ENCODE measurements at regions not wholly inside any gene's neighbourhood (a gene's known extent, or its start where the extent isn't known, plus 50 kb on each side); places are given as distances from the start of the nearest gene placed in this dataset.

DNA sequence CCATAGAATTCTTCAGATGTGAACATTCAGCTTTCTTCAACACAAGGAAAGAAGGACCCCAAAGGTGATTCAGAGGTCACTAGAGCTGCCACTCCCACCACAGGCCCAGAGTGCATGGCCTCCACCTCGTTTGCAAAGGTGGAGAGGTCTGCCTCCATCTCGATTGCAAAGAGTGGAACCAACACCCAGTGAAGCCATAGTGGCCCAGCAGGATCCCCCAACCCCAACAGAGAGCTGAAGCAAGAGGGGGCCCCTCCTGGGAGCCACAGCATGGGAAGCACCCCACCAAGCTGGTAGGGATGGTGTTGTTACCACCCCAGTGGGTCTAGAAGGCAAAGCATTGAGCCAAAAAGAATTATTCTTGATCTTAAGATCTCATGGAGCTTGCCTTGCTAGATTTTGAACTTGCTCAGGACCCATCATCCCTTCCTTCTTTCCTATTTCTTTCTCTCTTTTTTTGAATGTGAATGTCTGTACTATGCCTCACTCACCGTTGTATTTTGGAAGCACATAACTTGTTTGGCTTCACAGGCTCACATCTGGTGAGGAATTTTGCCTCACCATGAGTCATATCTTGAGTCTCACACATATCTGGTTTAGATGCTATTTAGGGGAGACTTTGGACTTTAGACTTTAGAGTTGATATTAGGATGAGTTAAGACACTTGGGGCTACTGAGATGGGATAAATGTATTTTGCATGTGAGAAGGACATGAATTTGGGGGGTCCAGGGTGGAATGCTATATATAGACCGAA, 119.2 kb downstream of the ANKRD60 start:
- no peaks in the 10 kb centered on the region for H3K79me2 ChIP-seq (ENCODE audit: insufficient read depth, low read length)
- H3K9me2 ChIP-seq (replicated peaks; ENCODE audit: insufficient read depth, low read length) = no peaks in the 10 kb centered on the region
- H4K20me1 ChIP-seq (ENCODE audit: low read depth, low read length) = no peaks in the 10 kb centered on the region
- H3K4me3 ChIP-seq (ENCODE audit: insufficient read depth, low read length, poor library complexity, severe bottlenecking) = no peak overlapping the region
- no peak overlapping the region for H3K27ac ChIP-seq (ENCODE audit: low read depth, low read length)
- H3F3A ChIP-seq (ENCODE audit: insufficient read depth) = no peaks in the 10 kb centered on the region
- no peak overlapping the region for H3K9ac ChIP-seq (ENCODE audit: low read length)
- TF ChIP-seq EZH2phosphoT487 (conservative IDR thresholded peaks at IDR 0.05; ENCODE audit: low read length) = no peak
- TF ChIP-seq, protein P1, sequence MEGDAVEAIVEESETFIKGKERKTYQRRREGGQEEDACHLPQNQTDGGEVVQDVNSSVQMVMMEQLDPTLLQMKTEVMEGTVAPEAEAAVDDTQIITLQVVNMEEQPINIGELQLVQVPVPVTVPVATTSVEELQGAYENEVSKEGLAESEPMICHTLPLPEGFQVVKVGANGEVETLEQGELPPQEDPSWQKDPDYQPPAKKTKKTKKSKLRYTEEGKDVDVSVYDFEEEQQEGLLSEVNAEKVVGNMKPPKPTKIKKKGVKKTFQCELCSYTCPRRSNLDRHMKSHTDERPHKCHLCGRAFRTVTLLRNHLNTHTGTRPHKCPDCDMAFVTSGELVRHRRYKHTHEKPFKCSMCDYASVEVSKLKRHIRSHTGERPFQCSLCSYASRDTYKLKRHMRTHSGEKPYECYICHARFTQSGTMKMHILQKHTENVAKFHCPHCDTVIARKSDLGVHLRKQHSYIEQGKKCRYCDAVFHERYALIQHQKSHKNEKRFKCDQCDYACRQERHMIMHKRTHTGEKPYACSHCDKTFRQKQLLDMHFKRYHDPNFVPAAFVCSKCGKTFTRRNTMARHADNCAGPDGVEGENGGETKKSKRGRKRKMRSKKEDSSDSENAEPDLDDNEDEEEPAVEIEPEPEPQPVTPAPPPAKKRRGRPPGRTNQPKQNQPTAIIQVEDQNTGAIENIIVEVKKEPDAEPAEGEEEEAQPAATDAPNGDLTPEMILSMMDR (IDR thresholded peaks at IDR 0.05; ENCODE audit: insufficient read depth, low read length, poor library complexity, severe bottlenecking) = no peak
- H3K9me3 ChIP-seq (ENCODE audit: insufficient read depth, low read length) = no peaks in the 10 kb centered on the region
- H3K36me3 ChIP-seq (ENCODE audit: low read length) = no peaks in the 10 kb centered on the region
- H3K4me2 ChIP-seq (ENCODE audit: low read depth, low read length, poor library complexity, severe bottlenecking) = no peak overlapping the region
- no peak overlapping the region for H2AFZ ChIP-seq (ENCODE audit: low read depth, low read length, severe bottlenecking)
- H3K27me3 ChIP-seq (ENCODE audit: low read length) = no peaks in the 10 kb centered on the region

DNA sequence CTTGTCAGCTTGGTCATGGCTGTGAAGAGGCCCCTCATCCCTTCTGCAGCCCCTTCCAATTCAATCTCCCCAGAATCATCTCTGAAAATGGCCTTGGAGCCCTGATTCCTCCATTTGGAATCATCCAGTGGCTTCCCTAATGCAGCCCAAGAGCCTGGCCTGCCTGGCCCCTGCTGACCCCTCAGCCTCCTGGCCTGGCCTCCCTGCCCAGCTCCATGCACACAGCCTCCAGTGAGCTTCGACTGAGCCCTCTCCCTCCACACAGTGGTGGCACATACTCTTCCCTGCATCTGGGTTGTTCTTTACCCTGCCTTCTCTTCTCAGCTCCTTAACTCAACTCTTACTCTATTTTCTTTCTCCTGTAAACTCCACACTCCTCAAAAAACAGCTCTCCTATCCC, 120.9 kb downstream of the ANKRD60 start:
- H3F3A ChIP-seq (ENCODE audit: insufficient read depth) = no peaks in the 10 kb centered on the region
- no peak overlapping the region for H2AFZ ChIP-seq (ENCODE audit: low read depth, low read length, severe bottlenecking)
- no peak overlapping the region for H3K27ac ChIP-seq (ENCODE audit: low read depth, low read length)
- no peaks in the 10 kb centered on the region for H3K27me3 ChIP-seq (ENCODE audit: low read length)
- no peaks in the 10 kb centered on the region for H3K9me2 ChIP-seq (replicated peaks; ENCODE audit: insufficient read depth, low read length)
- no peak overlapping the region for H3K9ac ChIP-seq (ENCODE audit: low read length)
- no peaks in the 10 kb centered on the region for H3K79me2 ChIP-seq (ENCODE audit: insufficient read depth, low read length)
- H3K4me2 ChIP-seq (ENCODE audit: low read depth, low read length, poor library complexity, severe bottlenecking) = no peak overlapping the region
- no peak overlapping the region for H3K4me3 ChIP-seq (ENCODE audit: insufficient read depth, low read length, poor library complexity, severe bottlenecking)
- H3K9me3 ChIP-seq (ENCODE audit: insufficient read depth, low read length) = no peaks in the 10 kb centered on the region
- no peaks in the 10 kb centered on the region for H4K20me1 ChIP-seq (ENCODE audit: low read depth, low read length)
- H3K36me3 ChIP-seq (ENCODE audit: low read length) = no peaks in the 10 kb centered on the region
- TF ChIP-seq, protein P1 (IDR thresholded peaks at IDR 0.05; ENCODE audit: insufficient read depth, low read length, poor library complexity, severe bottlenecking) = no peak
- no peak for TF ChIP-seq EZH2phosphoT487 (conservative IDR thresholded peaks at IDR 0.05; ENCODE audit: low read length)

DNA sequence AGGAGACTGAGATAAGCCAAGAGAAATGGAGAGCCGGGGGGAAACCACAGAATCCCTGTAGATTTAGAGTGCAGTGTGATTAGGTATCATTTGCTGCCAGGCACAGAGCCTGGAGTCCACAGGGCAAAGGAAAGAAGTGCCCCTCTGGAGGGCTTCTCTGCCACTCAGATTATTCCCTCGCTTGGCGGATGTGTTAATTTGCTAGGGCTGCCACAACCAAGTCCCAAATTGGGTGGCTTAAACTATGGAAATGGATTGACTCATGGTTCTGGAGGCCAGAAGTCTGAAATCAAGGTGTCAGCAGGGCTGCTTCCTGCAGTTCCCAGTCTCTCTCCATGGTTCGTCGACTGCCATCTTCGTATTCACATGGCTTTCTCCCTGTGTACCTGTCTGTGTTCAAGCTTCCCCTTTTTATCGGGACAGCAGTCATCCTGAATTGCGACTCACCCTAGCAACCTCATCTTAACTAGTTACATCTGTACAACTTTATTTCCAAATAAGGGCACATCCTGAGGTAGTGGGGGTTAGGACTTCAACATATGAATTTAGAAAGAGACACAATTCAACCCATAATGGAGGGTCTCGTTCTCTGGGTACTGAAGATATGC, 122.2 kb downstream of the ANKRD60 start:
- no peak overlapping the region for H2AFZ ChIP-seq (ENCODE audit: low read depth, low read length, severe bottlenecking)
- H3K27me3 ChIP-seq (ENCODE audit: low read length) = no peaks in the 10 kb centered on the region
- H3K9ac ChIP-seq (ENCODE audit: low read length) = no peak overlapping the region
- H3K9me2 ChIP-seq (replicated peaks; ENCODE audit: insufficient read depth, low read length) = no peaks in the 10 kb centered on the region
- no peaks in the 10 kb centered on the region for H3K36me3 ChIP-seq (ENCODE audit: low read length)
- H3K4me3 ChIP-seq (ENCODE audit: insufficient read depth, low read length, poor library complexity, severe bottlenecking) = no peak overlapping the region
- no peaks in the 10 kb centered on the region for H3F3A ChIP-seq (ENCODE audit: insufficient read depth)
- H3K9me3 ChIP-seq (ENCODE audit: insufficient read depth, low read length) = no peaks in the 10 kb centered on the region
- TF ChIP-seq, protein P1 (IDR thresholded peaks at IDR 0.05; ENCODE audit: insufficient read depth, low read length, poor library complexity, severe bottlenecking) = no peak
- no peak for TF ChIP-seq EZH2phosphoT487 (conservative IDR thresholded peaks at IDR 0.05; ENCODE audit: low read length)
- H3K79me2 ChIP-seq (ENCODE audit: insufficient read depth, low read length) = no peaks in the 10 kb centered on the region
- no peak overlapping the region for H3K4me2 ChIP-seq (ENCODE audit: low read depth, low read length, poor library complexity, severe bottlenecking)
- no peaks in the 10 kb centered on the region for H4K20me1 ChIP-seq (ENCODE audit: low read depth, low read length)
- no peak overlapping the region for H3K27ac ChIP-seq (ENCODE audit: low read depth, low read length)
